ENCODE measurements at regions not wholly inside any gene's neighbourhood (a gene's known extent, or its start where the extent isn't known, plus 50 kb on each side); places are given as distances from the start of the nearest gene placed in this dataset.

- no peak for TF ChIP-seq CTCF (conservative IDR thresholded peaks at IDR 0.05)
- H3K27ac ChIP-seq: no peak overlapping the region
Observed at GRCh38 chr12:111209811-111210210, 159.1 kb downstream of the PHETA1 start.

GRCh38 chr12:111207761-111208160, 161.1 kb downstream of the PHETA1 start:
- no peak overlapping the region for H3K27ac ChIP-seq
- TF ChIP-seq CTCF (conservative IDR thresholded peaks at IDR 0.05): no peak

GRCh38 chr12:111204788-111205241, 164.1 kb downstream of the PHETA1 start:
- no peak for TF ChIP-seq CTCF (conservative IDR thresholded peaks at IDR 0.05)

GRCh38 chr12:111203969-111204368, 164.9 kb downstream of the PHETA1 start:
- no peak overlapping the region for H3K27ac ChIP-seq
- TF ChIP-seq CTCF (conservative IDR thresholded peaks at IDR 0.05): no peak

More at GRCh38 chr12:111204788-111205241, 164.1 kb downstream of the PHETA1 start:
- no peak overlapping the region for H3K27ac ChIP-seq

DNA sequence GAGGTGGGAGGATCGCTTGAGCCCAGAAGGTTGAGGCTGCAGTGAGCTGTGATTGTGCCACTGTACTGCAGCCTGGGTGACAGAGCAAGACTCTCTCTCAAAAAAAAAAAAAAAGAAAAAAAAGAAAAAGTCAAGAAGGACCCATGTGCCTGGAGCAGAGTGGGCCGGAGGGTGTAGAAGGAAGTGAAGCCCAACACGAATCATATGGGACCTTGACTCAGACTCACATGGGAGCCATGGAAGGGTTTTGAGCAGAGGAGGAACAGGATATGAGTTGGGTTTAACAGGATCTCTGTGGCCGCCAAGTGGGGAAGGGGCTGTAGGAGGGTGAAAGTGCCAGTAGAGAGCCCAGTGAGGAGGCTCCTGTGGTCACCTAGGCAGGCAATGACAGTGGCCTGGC, 165.4 kb downstream of the PHETA1 start:
- H3K27ac ChIP-seq: no peak overlapping the region
- TF ChIP-seq CTCF (conservative IDR thresholded peaks at IDR 0.05): no peak

DNA sequence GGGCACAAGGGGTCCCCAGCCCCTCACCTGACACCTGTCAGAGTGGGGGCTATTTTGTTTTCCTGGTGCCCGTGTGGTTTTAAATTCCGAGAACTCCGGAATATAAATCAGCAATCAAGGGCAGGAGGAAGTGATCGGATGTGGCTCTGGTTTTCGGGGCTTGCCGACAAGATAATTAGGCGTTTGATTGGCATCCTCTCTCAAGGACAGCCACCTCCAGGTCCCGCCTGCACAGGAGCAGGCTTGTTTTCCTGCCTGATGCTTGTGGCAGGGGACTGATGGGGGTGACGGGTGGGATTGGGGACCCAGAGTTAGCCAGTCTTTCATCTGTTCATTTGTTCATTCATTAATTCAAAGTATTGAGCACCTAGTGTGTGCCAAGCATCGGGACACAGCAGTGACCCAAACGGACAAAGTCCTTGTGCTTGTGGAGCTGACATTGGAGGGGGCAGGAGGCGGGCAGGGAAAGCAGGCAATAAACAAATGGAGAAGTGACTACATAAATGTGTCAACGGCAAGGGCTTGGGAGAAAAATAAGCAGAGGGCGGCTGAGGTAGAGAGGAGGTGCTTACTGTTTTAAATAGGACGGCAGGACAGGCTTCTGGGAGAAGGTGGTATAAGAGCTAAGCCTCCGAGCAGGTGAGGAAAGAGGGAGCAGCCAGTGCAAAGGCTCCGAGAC, 166.5 kb downstream of the PHETA1 start:
- TF ChIP-seq CTCF (conservative IDR thresholded peaks at IDR 0.05): no peak
- no peak overlapping the region for H3K27ac ChIP-seq

DNA sequence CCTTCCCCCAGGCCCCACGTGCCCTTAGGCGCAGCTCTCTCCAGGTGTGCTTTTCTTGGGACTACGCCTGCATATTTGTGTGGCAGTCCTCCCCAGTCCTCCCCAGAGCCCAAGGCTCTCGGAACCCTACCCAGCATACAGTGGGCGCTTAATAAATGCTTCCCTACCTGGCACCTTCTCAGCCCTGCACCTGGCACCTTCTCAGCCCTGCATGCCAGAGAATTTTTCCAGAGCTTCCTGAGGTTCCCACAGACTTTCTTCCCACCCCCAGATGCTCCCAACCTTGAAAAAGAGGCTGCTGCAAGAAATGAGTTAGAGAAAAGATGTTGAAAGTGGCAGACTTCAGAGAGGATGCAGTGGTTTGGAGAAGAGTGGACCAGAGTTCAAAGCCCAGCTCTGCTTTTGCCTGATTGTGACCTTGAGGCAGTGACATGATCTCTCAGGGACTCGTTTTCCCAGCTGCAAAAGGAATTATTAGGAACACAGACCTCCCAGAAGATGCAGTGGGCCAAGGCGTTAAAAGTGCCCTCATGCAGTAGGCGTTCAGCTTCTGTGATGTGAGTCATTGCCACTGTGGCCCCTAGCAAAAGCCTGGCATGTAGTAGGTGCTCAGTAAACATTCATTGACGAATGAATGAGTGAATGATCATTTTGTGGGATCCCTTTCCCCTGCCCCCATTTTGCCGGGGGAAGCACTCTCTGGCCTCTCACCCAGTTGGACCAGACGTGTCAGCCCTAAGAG, 167.2 kb downstream of the PHETA1 start:
- TF ChIP-seq CTCF (conservative IDR thresholded peaks at IDR 0.05): no peak
- no peak overlapping the region for H3K27ac ChIP-seq
